MCF 10A (cell line): ENCODE measurements at regions not wholly inside any gene's neighbourhood (a gene's known extent, or its start where the extent isn't known, plus 50 kb on each side); places are given as distances from the start of the nearest gene placed in this dataset.
A peak's percentile ranks its signal among the peaks of the same experiment; 100 is the strongest.
"Not testable (repeated sequence)": the region's sequence is repeated elsewhere in the genome, so short reads cannot be mapped to it uniquely, and the experiment has no call there.

ENCODE experiments used
- BruUV-seq: library from RNA; stranded (reverse); fragments of 400-500 nt; replicated peaks from 2 replicates; lab custom pipeline; 2021; lab: Mats Ljungman, UMichigan
- CTCF ChIA-PET: fragments of 300-600 bp; sonication (Branson Sonifier 250); formaldehyde crosslinking; extraction: SDS; loops from one replicate; lab custom pipeline; 2021; ENCODE audit warnings: antibody characterized with exemption, inconsistent platforms; lab: Yijun Ruan, JAX
- POLR2A ChIA-PET: fragments of 300-600, 350-650 bp; sonication (Branson Sonifier 250); formaldehyde crosslinking; extraction: SDS; loops from one replicate; lab custom pipeline; 2020; ENCODE audit warnings: antibody characterized with exemption, inconsistent platforms; lab: Yijun Ruan, JAX
- DNase-seq: peaks from one replicate; pipeline ENCODE4 v3.0.0-alpha.2; 2018; ENCODE audit not compliant: unreplicated experiment
- H3K27ac Mint-ChIP-seq: one replicate; pipeline ENCODE4 v1.8.0; 2022; ENCODE audit warnings: mild to moderate bottlenecking, low read depth, mixed read lengths; ENCODE audit not compliant: unreplicated experiment
- H3K27me3 Mint-ChIP-seq: one replicate; pipeline ENCODE4 v1.8.0; 2022; ENCODE audit warnings: mixed read lengths; ENCODE audit not compliant: insufficient read depth, unreplicated experiment
- H3K36me3 Mint-ChIP-seq: one replicate; pipeline ENCODE4 v1.8.0; 2022; ENCODE audit warnings: mild to moderate bottlenecking, moderate library complexity, mixed read lengths; ENCODE audit not compliant: insufficient read depth, unreplicated experiment
- H3K4me1 Mint-ChIP-seq: one replicate; pipeline ENCODE4 v1.8.0; 2022; ENCODE audit warnings: mixed read lengths; ENCODE audit not compliant: insufficient read depth, unreplicated experiment
- H3K4me3 Mint-ChIP-seq: one replicate; pipeline ENCODE4 v1.8.0; 2022; ENCODE audit warnings: mild to moderate bottlenecking, moderate library complexity, mixed read lengths; ENCODE audit not compliant: unreplicated experiment
- H3K9me3 Mint-ChIP-seq: one replicate; pipeline ENCODE4 v1.8.0; 2022; ENCODE audit warnings: mixed read lengths; ENCODE audit not compliant: unreplicated experiment
- CTCF ChIP-seq: fragments of 200-600 bp; IDR thresholded peaks from one replicate; pipeline ENCODE4 v1.8.0; 2022; ENCODE audit warnings: antibody characterized with exemption, mild to moderate bottlenecking; ENCODE audit not compliant: unreplicated experiment
- intact Hi-C: fragments of 100-400 bp; cut with micrococcal nuclease; formaldehyde crosslinking; loops from 2 replicates; pipeline ENCODE4 v1.14.1; 2022

GRCh38 chr17:20387549-20387948, 79.8 kb downstream of the LGALS9B start:
- intact Hi-C loops, H3K9me3 Mint-ChIP-seq, BruUV-seq, H3K27me3 Mint-ChIP-seq, POLR2A ChIA-PET, H3K27ac Mint-ChIP-seq, H3K4me3 Mint-ChIP-seq, CTCF ChIA-PET, H3K4me1 Mint-ChIP-seq, H3K36me3 Mint-ChIP-seq, DNase-seq: not testable (repeated sequence)

- not testable (repeated sequence) for H3K4me3 Mint-ChIP-seq
These were observed 85.7 kb downstream of the LGALS9B start for GRCh38 chr17:20381358-20382300.

GRCh38 chr17:20380625-20381024, 86.7 kb downstream of the LGALS9B start:
- H3K27ac Mint-ChIP-seq, CTCF ChIA-PET, H3K4me3 Mint-ChIP-seq, H3K36me3 Mint-ChIP-seq, intact Hi-C loops, BruUV-seq, H3K27me3 Mint-ChIP-seq, H3K9me3 Mint-ChIP-seq, POLR2A ChIA-PET: not testable (repeated sequence)
- H3K4me1 Mint-ChIP-seq: peaks cover 11% of the 10 kb centered on the region
- peak; percentile 0 for DNase-seq

More at GRCh38 chr17:20381358-20382300, 85.7 kb downstream of the LGALS9B start:
- H3K4me1 Mint-ChIP-seq: peaks cover 11% of the 10 kb centered on the region
- BruUV-seq, intact Hi-C loops, H3K36me3 Mint-ChIP-seq, H3K27me3 Mint-ChIP-seq, POLR2A ChIA-PET, CTCF ChIA-PET, H3K9me3 Mint-ChIP-seq, H3K27ac Mint-ChIP-seq: not testable (repeated sequence)
- TF ChIP-seq CTCF: peak; percentile 51
- peak; percentile 41 for DNase-seq

- H3K27ac Mint-ChIP-seq, H3K9me3 Mint-ChIP-seq, intact Hi-C loops, DNase-seq, H3K4me3 Mint-ChIP-seq, H3K27me3 Mint-ChIP-seq, POLR2A ChIA-PET, BruUV-seq, H3K36me3 Mint-ChIP-seq, CTCF ChIA-PET: not testable (repeated sequence)
- H3K4me1 Mint-ChIP-seq: peaks cover 11% of the 10 kb centered on the region
These were observed 88.1 kb downstream of the LGALS9B start for GRCh38 chr17:20379251-20379650.

GRCh38 chr17:20376642-20377041, 90.7 kb downstream of the LGALS9B start:
- H3K4me3 Mint-ChIP-seq, H3K27ac Mint-ChIP-seq, H3K36me3 Mint-ChIP-seq, POLR2A ChIA-PET, DNase-seq, H3K9me3 Mint-ChIP-seq, intact Hi-C loops, CTCF ChIA-PET, BruUV-seq, H3K27me3 Mint-ChIP-seq: not testable (repeated sequence)
- H3K4me1 Mint-ChIP-seq: peaks cover 11% of the 10 kb centered on the region

GRCh38 chr17:20375745-20376144, 91.6 kb downstream of the LGALS9B start:
- H3K4me1 Mint-ChIP-seq, H3K27me3 Mint-ChIP-seq, CTCF ChIA-PET, H3K9me3 Mint-ChIP-seq, H3K36me3 Mint-ChIP-seq, BruUV-seq, DNase-seq, H3K4me3 Mint-ChIP-seq, intact Hi-C loops, POLR2A ChIA-PET, H3K27ac Mint-ChIP-seq: not testable (repeated sequence)
